ENCODE measurements at regions not wholly inside any gene's neighbourhood (a gene's known extent, or its start where the extent isn't known, plus 50 kb on each side); places are given as distances from the start of the nearest gene placed in this dataset.

DNA sequence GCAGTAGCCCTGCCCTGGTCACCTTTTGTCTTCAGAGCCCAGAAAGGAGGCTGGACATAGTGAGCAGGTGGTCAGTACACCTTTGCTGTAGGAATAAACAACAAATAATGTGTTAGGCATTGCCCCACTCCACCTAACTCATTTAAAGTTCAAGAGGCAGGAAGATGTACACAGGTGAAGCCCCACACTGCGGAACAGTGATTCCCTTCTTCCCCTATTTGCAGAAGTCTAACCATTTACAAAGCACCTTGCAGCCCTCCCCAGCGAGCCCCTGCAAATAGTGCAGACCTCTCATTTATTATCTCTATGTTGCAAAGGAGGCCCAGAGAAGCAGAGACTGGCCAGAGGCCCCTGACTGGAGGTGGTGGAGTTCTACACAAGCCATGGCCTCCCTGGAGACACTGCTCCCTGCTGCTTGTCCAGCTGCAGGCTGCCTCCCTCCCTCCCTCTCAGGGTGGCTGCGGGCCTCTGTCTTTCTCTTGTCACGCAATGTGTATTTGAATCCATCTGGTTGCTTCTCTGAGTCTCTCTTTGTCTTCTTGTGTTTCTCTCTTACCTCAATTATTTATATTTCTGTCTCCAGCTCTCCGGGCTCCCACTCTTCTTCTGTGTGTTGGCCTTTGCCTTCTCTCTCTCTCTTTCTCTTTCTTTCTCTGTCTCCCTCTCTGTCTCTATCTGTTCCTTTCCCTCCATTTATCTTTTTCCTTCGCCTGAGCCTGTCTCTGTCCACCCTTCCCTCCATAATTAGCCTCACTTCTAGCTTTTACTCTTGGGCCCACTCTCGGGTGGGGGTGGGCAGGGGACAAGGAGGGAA is 59.1 kb upstream of the PRDM11 start:
- TF ChIP-seq REST (IDR thresholded peaks at IDR 0.05; ENCODE audit: insufficient read depth in 1 of 2, low read depth in 2 of 2, low read length in 2 of 2) (no peak), FOXP2 (optimal IDR thresholded peaks at IDR 0.05; ENCODE audit: borderline replicate concordance, extremely low read depth, extremely low read length, insufficient read depth) (no peak)

DNA sequence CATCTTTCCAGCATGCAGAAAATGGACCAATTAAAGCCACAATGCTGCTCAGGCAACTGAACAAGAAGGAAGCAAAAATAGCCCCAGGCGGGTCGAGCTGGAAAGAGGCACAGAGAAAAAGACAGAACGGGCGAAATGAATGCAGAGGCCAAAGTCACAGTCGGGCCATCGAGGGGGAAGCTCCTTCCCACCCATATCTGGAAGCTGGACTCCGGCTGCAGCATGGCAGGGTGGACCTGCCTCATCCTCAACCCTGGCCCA is 58.6 kb upstream of the PRDM11 start:
- no peak for TF ChIP-seq TAF1 (IDR thresholded peaks at IDR 0.05; ENCODE audit: borderline replicate concordance, insufficient read depth, low read length)
- no peak for TF ChIP-seq FOXP2 (optimal IDR thresholded peaks at IDR 0.05; ENCODE audit: borderline replicate concordance, extremely low read depth, extremely low read length, insufficient read depth)
- no peak for TF ChIP-seq SIN3A (IDR thresholded peaks at IDR 0.05; ENCODE audit: borderline replicate concordance, insufficient read depth, low read length)
- no peak for TF ChIP-seq POLR2AphosphoS5 (IDR thresholded peaks at IDR 0.05; ENCODE audit: low read depth, low read length)
- TF ChIP-seq REST (IDR thresholded peaks at IDR 0.05; ENCODE audit: insufficient read depth in 1 of 2, low read depth in 2 of 2, low read length in 2 of 2): no peak

- TF ChIP-seq REST (IDR thresholded peaks at IDR 0.05; ENCODE audit: insufficient read depth in 1 of 2, low read depth in 2 of 2, low read length in 2 of 2) (no peak), TAF1 (IDR thresholded peaks at IDR 0.05; ENCODE audit: borderline replicate concordance, insufficient read depth, low read length) (no peak), FOXP2 (optimal IDR thresholded peaks at IDR 0.05; ENCODE audit: borderline replicate concordance, extremely low read depth, extremely low read length, insufficient read depth) (no peak), SIN3A (IDR thresholded peaks at IDR 0.05; ENCODE audit: borderline replicate concordance, insufficient read depth, low read length) (no peak), POLR2AphosphoS5 (IDR thresholded peaks at IDR 0.05; ENCODE audit: low read depth, low read length) (no peak)
These were observed 57.2 kb upstream of the PRDM11 start for GRCh38 chr11:45089251-45089650.

DNA sequence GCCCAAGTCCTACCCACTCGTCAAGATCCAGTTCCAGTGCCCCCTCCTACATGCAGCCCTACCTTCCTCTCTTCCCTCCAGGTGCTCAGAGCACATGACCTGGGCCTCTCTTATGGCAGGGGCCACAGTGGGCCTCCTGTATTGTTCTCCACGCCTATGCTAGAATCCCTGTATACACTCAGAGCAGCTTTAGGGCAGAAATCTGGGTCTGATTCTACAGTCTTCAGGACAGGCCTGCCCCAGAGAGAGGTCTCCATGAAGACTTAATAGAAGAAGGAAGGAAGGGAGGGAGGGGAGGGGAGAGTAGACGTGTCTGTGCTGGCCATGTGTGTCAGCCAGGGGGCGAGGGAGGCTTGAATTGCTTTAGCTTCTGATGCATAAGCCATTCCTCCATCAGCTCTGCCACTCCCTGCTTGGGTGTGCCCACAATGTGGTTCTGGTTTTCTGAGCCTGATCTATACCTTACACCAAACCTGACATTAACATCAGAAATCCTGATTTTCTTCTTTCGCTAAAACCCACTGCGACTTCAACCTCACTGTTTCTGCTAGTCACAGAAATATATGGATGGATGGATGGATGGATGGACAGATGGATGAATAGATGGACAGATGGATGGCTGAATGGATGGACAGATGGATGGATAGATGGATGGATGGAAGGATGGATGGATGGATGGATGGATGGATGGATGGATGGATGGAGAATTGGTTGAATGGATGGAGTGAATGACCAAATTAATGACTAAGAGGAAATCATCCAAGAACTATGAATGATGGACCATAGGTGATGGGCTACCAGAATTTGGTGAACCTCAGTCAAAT is 56.6 kb upstream of the PRDM11 start:
- no peak for TF ChIP-seq FOXP2 (optimal IDR thresholded peaks at IDR 0.05; ENCODE audit: borderline replicate concordance, extremely low read depth, extremely low read length, insufficient read depth)
- TF ChIP-seq TAF1 (IDR thresholded peaks at IDR 0.05; ENCODE audit: borderline replicate concordance, insufficient read depth, low read length): no peak
- no peak for TF ChIP-seq REST (IDR thresholded peaks at IDR 0.05; ENCODE audit: insufficient read depth in 1 of 2, low read depth in 2 of 2, low read length in 2 of 2)
- TF ChIP-seq POLR2AphosphoS5 (IDR thresholded peaks at IDR 0.05; ENCODE audit: low read depth, low read length): no peak
- no peak for TF ChIP-seq SIN3A (IDR thresholded peaks at IDR 0.05; ENCODE audit: borderline replicate concordance, insufficient read depth, low read length)

Data from PFSK-1 (cell line).